ENCODE measurements at regions not wholly inside any gene's neighbourhood (a gene's known extent, or its start where the extent isn't known, plus 50 kb on each side); places are given as distances from the start of the nearest gene placed in this dataset.

DNA sequence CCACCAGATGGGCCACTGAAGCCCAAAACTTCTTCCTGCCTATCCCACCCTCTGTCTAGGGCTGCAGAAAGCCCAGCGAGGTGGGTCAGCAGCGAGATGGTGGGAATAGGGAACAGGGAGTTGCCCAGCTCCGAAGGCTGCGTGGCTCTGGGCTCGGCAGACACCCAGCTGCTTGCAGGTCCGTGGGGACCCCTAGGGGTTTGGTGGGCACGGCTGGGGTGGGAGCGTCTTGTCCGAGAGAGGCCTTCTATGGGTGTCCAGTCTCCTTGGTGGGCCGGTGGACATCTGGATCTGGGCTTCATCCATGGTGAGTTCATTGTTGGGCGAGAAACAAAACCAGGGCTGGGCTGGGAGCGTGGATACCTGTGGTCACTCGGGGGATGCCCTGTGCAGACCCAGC lies 1211.0 kb downstream of the BRD1 start:
- TF ChIP-seq, protein P1, sequence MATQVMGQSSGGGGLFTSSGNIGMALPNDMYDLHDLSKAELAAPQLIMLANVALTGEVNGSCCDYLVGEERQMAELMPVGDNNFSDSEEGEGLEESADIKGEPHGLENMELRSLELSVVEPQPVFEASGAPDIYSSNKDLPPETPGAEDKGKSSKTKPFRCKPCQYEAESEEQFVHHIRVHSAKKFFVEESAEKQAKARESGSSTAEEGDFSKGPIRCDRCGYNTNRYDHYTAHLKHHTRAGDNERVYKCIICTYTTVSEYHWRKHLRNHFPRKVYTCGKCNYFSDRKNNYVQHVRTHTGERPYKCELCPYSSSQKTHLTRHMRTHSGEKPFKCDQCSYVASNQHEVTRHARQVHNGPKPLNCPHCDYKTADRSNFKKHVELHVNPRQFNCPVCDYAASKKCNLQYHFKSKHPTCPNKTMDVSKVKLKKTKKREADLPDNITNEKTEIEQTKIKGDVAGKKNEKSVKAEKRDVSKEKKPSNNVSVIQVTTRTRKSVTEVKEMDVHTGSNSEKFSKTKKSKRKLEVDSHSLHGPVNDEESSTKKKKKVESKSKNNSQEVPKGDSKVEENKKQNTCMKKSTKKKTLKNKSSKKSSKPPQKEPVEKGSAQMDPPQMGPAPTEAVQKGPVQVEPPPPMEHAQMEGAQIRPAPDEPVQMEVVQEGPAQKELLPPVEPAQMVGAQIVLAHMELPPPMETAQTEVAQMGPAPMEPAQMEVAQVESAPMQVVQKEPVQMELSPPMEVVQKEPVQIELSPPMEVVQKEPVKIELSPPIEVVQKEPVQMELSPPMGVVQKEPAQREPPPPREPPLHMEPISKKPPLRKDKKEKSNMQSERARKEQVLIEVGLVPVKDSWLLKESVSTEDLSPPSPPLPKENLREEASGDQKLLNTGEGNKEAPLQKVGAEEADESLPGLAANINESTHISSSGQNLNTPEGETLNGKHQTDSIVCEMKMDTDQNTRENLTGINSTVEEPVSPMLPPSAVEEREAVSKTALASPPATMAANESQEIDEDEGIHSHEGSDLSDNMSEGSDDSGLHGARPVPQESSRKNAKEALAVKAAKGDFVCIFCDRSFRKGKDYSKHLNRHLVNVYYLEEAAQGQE (IDR thresholded peaks at IDR 0.05; ENCODE audit: insufficient read depth in 1 of 2, low read depth in 2 of 2, low read length in 1 of 2) = no peak
- TF ChIP-seq TCF7L2 (IDR thresholded peaks at IDR 0.05; ENCODE audit: low read depth, low read length) = no peak
- no peak for TF ChIP-seq SIN3A (IDR thresholded peaks at IDR 0.05; ENCODE audit: borderline replicate concordance, insufficient read depth, low read depth, low read length)
- no peak for TF ChIP-seq POLR2AphosphoS5 (IDR thresholded peaks at IDR 0.05; ENCODE audit: low read depth, low read length)
- TF ChIP-seq, protein P2, sequence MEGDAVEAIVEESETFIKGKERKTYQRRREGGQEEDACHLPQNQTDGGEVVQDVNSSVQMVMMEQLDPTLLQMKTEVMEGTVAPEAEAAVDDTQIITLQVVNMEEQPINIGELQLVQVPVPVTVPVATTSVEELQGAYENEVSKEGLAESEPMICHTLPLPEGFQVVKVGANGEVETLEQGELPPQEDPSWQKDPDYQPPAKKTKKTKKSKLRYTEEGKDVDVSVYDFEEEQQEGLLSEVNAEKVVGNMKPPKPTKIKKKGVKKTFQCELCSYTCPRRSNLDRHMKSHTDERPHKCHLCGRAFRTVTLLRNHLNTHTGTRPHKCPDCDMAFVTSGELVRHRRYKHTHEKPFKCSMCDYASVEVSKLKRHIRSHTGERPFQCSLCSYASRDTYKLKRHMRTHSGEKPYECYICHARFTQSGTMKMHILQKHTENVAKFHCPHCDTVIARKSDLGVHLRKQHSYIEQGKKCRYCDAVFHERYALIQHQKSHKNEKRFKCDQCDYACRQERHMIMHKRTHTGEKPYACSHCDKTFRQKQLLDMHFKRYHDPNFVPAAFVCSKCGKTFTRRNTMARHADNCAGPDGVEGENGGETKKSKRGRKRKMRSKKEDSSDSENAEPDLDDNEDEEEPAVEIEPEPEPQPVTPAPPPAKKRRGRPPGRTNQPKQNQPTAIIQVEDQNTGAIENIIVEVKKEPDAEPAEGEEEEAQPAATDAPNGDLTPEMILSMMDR (IDR thresholded peaks at IDR 0.05) = no peak
- intact Hi-C loops (cut with micrococcal nuclease; ENCODE audit: unreplicated experiment) (no loop called here), in situ Hi-C loops (cut with HindIII; ENCODE audit: low pct_unique_long_range_greater_than_20kb, low sequenced_read_pairs) (no loop called here)
- Histone ChIP-seq H3K27ac (ENCODE audit: low read length) (no peak overlapping the region), H3K4me3 (ENCODE audit: low read depth in 2 of 2, low read length in 2 of 2) (no peak overlapping the region), H3K9me3 (ENCODE audit: control insufficient read depth, insufficient read depth, low read depth, low read length) (no peaks in the 10 kb centered on the region), H3K4me1 (ENCODE audit: control insufficient read depth, insufficient read depth, low read length) (no peaks in the 10 kb centered on the region; the same call in 1 of the 2 replicates), H3K27me3 (ENCODE audit: control insufficient read depth, insufficient read depth, low read length) (no peaks in the 10 kb centered on the region; the same call in 1 of the 2 replicates), H3K36me3 (ENCODE audit: control insufficient read depth, insufficient read depth, low read length) (no peaks in the 10 kb centered on the region)
- POLR2A ChIA-PET = no interaction called here
- no peak for DNase-seq (ENCODE audit: low read depth, low spot score)
- CTCF ChIA-PET = no interaction called here
- BruUV-seq (replicated peaks) = no TSS peak
- no peak for ATAC-seq

DNA sequence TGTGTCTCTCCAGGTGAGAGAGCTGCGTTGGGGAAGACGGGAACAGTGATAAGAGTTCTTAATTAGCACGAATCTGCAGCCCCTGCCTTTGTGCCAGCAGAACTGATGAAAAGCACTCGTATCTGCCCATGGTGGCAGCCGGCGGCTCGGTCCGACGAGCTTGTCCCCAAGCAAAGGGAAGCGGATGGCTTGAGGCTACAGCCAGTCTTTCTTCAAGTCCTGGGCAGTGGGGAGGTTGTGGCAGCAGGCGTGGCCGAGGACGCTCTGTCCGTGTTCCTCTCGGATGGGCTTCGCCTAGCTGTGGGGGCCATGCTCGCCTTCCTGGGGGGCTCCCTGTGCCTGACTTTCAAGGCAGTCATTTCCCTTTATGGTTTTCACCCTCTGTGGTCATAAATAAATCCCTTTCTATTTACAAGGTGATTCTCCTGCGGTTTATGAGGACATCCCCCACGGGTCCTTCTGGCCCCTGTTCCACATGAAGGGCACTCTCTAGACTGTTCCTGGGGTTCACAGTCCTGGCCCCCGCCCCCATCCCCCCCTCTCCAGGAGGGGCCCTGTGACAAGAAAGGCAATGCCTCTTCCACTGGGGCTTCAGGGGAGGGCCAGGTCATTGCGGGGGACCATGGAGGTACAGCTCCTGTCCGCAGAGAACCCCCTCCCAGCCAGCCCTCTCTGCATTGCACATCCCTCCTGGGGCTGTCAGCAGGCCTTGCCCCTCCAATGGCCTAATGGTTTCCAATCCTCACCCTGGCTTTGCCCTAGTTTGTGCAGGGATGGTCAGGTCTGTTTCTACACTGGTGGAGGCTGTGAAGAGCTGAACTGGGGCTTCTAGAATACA lies 1212.3 kb downstream of the BRD1 start:
- TF ChIP-seq SIN3A (IDR thresholded peaks at IDR 0.05; ENCODE audit: borderline replicate concordance, insufficient read depth, low read depth, low read length) (no peak), TCF7L2 (IDR thresholded peaks at IDR 0.05; ENCODE audit: low read depth, low read length) (no peak), POLR2AphosphoS5 (IDR thresholded peaks at IDR 0.05; ENCODE audit: low read depth, low read length) (no peak)
- TF ChIP-seq, protein P2 (IDR thresholded peaks at IDR 0.05) = no peak
- TF ChIP-seq, protein P1 (IDR thresholded peaks at IDR 0.05; ENCODE audit: insufficient read depth in 1 of 2, low read depth in 2 of 2, low read length in 1 of 2) = no peak
- H3K27me3 ChIP-seq (ENCODE audit: control insufficient read depth, insufficient read depth, low read length) = no peaks in the 10 kb centered on the region; the same call in 1 of the 2 replicates
- ChIA-PET CTCF (no interaction called here), POLR2A (no interaction called here)
- no peak for DNase-seq (ENCODE audit: low read depth, low spot score)
- no peaks in the 10 kb centered on the region; the same call in 1 of the 2 replicates for H3K4me1 ChIP-seq (ENCODE audit: control insufficient read depth, insufficient read depth, low read length)
- BruUV-seq (replicated peaks) = no TSS peak
- in situ Hi-C loops (cut with HindIII; ENCODE audit: low pct_unique_long_range_greater_than_20kb, low sequenced_read_pairs) (no loop called here), intact Hi-C loops (cut with micrococcal nuclease; ENCODE audit: unreplicated experiment) (no loop called here)
- ATAC-seq = no peak
- no peaks in the 10 kb centered on the region for H3K9me3 ChIP-seq (ENCODE audit: control insufficient read depth, insufficient read depth, low read depth, low read length)
- no peak overlapping the region for H3K4me3 ChIP-seq (ENCODE audit: low read depth in 2 of 2, low read length in 2 of 2)
- no peak overlapping the region for H3K27ac ChIP-seq (ENCODE audit: low read length)
- H3K36me3 ChIP-seq (ENCODE audit: control insufficient read depth, insufficient read depth, low read length) = no peaks in the 10 kb centered on the region

Measured in Panc1 (cell line).